ENCODE measurements at regions not wholly inside any gene's neighbourhood (a gene's known extent, or its start where the extent isn't known, plus 50 kb on each side); places are given as distances from the start of the nearest gene placed in this dataset.

GRCh38 chr2:43158259-43158880 lies 68.0 kb downstream of the ZFP36L2 start:
- Histone ChIP-seq H3K36me3 (ENCODE audit: control insufficient read depth in 4 of 4, insufficient read depth in 4 of 4, low read length in 4 of 4) (no peaks in the 10 kb centered on the region), H3K27me3 (ENCODE audit: control insufficient read depth in 3 of 3, insufficient read depth in 3 of 3, low read length in 2 of 3) (no peaks in the 10 kb centered on the region), H3K27ac (ENCODE audit: low read depth in 1 of 2, low read length in 1 of 2) (peak overlapping the region; percentile 64 to 92), H3K9ac (ENCODE audit: insufficient read depth in 1 of 2, low read length in 2 of 2) (no peak overlapping the region), H3K4me1 (ENCODE audit: control insufficient read depth in 5 of 5, insufficient read depth in 5 of 5, low read length in 5 of 5) (peaks cover 0 to 16% (median 14%) of the 10 kb centered on the region in 5 donors), H3K9me3 (ENCODE audit: control insufficient read depth in 4 of 4, insufficient read depth in 3 of 4, low read length in 3 of 4) (no peaks in the 10 kb centered on the region), H3K4me3 (no peak overlapping the region)
- WGBS, 2 donors, result 21% methylated on average over 11 of the region's 11 CpGs
- ATAC-seq (ENCODE audit: insufficient read depth, low FRiP score), result peak; percentile 70
- TF ChIP-seq CTCF (IDR thresholded peaks at IDR 0.05; ENCODE audit: control extremely low read depth, extremely low read depth), result no peak
- DNase-seq, result peak; percentile 62 to 85 (median 63)

- DNase-seq (no peak), ATAC-seq (ENCODE audit: insufficient read depth, low FRiP score) (no peak)
- H3K27ac ChIP-seq (ENCODE audit: low read depth in 1 of 2, low read length in 1 of 2), result peak overlapping the region in 1 of 2 donors; percentile 92
- H3K27me3 ChIP-seq (ENCODE audit: control insufficient read depth in 3 of 3, insufficient read depth in 3 of 3, low read length in 2 of 3), result no peaks in the 10 kb centered on the region
- H3K4me3 ChIP-seq, result no peak overlapping the region
- no peak for TF ChIP-seq CTCF (IDR thresholded peaks at IDR 0.05; ENCODE audit: control extremely low read depth, extremely low read depth)
- peaks cover 0 to 18% (median 16%) of the 10 kb centered on the region in 5 donors for H3K4me1 ChIP-seq (ENCODE audit: control insufficient read depth in 5 of 5, insufficient read depth in 5 of 5, low read length in 5 of 5)
- H3K9me3 ChIP-seq (ENCODE audit: control insufficient read depth in 4 of 4, insufficient read depth in 3 of 4, low read length in 3 of 4), result no peaks in the 10 kb centered on the region
- no peaks in the 10 kb centered on the region for H3K36me3 ChIP-seq (ENCODE audit: control insufficient read depth in 4 of 4, insufficient read depth in 4 of 4, low read length in 4 of 4)
- WGBS, 2 donors, result 77 to 79% methylated on average over 14 of the region's 14 CpGs
- no peak overlapping the region for H3K9ac ChIP-seq (ENCODE audit: insufficient read depth in 1 of 2, low read length in 2 of 2)
Measured at GRCh38 chr2:43157506-43158246, 68.7 kb downstream of the ZFP36L2 start.

- no peaks in the 10 kb centered on the region for H3K36me3 ChIP-seq (ENCODE audit: control insufficient read depth in 4 of 4, insufficient read depth in 4 of 4, low read length in 4 of 4)
- 86 to 90% methylated on average over 13 of the region's 13 CpGs for WGBS, 2 donors
- H3K27me3 ChIP-seq (ENCODE audit: control insufficient read depth in 3 of 3, insufficient read depth in 3 of 3, low read length in 2 of 3), result no peaks in the 10 kb centered on the region
- no peaks in the 10 kb centered on the region for H3K9me3 ChIP-seq (ENCODE audit: control insufficient read depth in 4 of 4, insufficient read depth in 3 of 4, low read length in 3 of 4)
- H3K4me1 ChIP-seq (ENCODE audit: control insufficient read depth in 5 of 5, insufficient read depth in 5 of 5, low read length in 5 of 5), result peaks cover 0 to 18% (median 16%) of the 10 kb centered on the region in 5 donors
- no peak overlapping the region for H3K9ac ChIP-seq (ENCODE audit: insufficient read depth in 1 of 2, low read length in 2 of 2)
- DNase-seq (no peak), ATAC-seq (ENCODE audit: insufficient read depth, low FRiP score) (no peak)
- TF ChIP-seq CTCF (IDR thresholded peaks at IDR 0.05; ENCODE audit: control extremely low read depth, extremely low read depth), result no peak
- no peak overlapping the region for H3K4me3 ChIP-seq
- no peak overlapping the region for H3K27ac ChIP-seq (ENCODE audit: low read depth in 1 of 2, low read length in 1 of 2)
Measured at GRCh38 chr2:43155851-43156411, 70.5 kb downstream of the ZFP36L2 start.
